B cell (primary cell): ENCODE measurements at regions not wholly inside any gene's neighbourhood (a gene's known extent, or its start where the extent isn't known, plus 50 kb on each side); places are given as distances from the start of the nearest gene placed in this dataset.

ENCODE experiments used
- CTCF ChIP-seq: fragments of 200-600 bp; IDR thresholded peaks from one replicate; pipeline ENCODE4 v1.8.0; 2022; ENCODE audit warnings: antibody characterized with exemption, mild to moderate bottlenecking
- EZH2 ChIP-seq: IDR thresholded peaks from 2 replicates; pipeline ENCODE4 v1.6.1; 2012; ENCODE audit warnings: borderline replicate concordance, low read depth, mild to moderate bottlenecking, moderate library complexity, low read length; ENCODE audit not compliant: insufficient read depth, poor library complexity, severe bottlenecking

DNA sequence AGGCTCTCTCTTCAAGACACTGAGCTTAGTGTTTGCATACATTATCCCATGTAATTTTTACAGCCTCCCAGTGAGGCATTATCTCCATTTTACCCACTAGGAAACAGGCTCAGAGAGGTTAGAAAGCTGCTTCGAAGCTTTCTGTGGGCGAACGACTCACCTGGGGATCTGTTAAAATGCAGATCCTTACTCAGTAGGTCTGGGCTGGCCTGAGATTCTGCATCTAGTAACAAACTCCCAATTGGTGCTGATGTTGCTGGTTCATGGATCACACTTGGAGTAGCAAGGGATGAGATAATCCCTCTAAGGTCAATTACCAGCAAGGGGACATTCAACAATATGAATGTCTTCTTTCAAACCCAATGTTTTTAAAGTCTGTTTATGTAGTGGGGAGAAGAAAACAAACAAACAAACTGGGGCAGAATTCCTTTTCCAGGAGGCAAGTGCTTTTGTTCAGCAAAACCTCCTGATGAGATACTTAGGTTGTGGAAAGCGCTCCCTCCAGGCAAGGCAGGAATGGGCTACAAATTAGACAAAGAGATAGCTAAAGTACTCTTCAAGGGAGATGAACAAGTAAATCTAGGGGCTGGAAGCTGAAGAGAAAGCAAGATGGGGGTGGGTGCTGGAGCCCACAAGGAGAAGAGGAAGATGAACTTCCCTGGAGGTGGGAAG, 311.9 kb downstream of the SHQ1 start:
- TF ChIP-seq CTCF (no peak), EZH2 (no peak)
